Keratinocyte (primary cell): ENCODE measurements at regions not wholly inside any gene's neighbourhood (a gene's known extent, or its start where the extent isn't known, plus 50 kb on each side); places are given as distances from the start of the nearest gene placed in this dataset.

Experiments
- DNase-seq: peaks from one replicate; pipeline ENCODE4 v3.0.0-alpha.2; 2011; ENCODE audit warnings: low read depth, missing footprints, low spot score
- FAIRE-seq: peaks from 2 replicates; lab custom pipeline; 2011; peaks lifted over from hg19 to GRCh38; lab: Jason Lieb, UNC
- H2AFZ ChIP-seq: 2 replicates; pipeline ENCODE4 v1.6.0; 2012; ENCODE audit warnings: low read length, control low read depth, inconsistent platforms; ENCODE audit not compliant: control insufficient read depth
- H3K27ac ChIP-seq: 2 replicates; pipeline ENCODE4 v1.5.1; 2011; ENCODE audit warnings: low read length; ENCODE audit not compliant: control insufficient read depth, insufficient read depth
- H3K27me3 ChIP-seq: 3 replicates; pipeline ENCODE4 v1.6.0; 2011; ENCODE audit warnings: low read length; ENCODE audit not compliant: control insufficient read depth, insufficient read depth; ENCODE audit errors: extremely low read depth
- H3K36me3 ChIP-seq, 2 experiments: 2 replicates in 1 of 2; 3 replicates in 1 of 2; pipeline ENCODE4 v1.5.1; 2011; ENCODE audit warnings: low read length in 2 of 2, mild to moderate bottlenecking in 1 of 2; ENCODE audit not compliant: control insufficient read depth in 2 of 2, insufficient read depth in 2 of 2; ENCODE audit errors: extremely low read depth in 1 of 2
- H3K4me1 ChIP-seq: 3 replicates; pipeline ENCODE4 v1.5.1; 2011; ENCODE audit warnings: low read length; ENCODE audit not compliant: control insufficient read depth, insufficient read depth; ENCODE audit errors: extremely low read depth
- H3K4me2 ChIP-seq: 3 replicates; pipeline ENCODE4 v1.6.0; 2011; ENCODE audit warnings: low read depth, low read length; ENCODE audit not compliant: control insufficient read depth, insufficient read depth; ENCODE audit errors: extremely low read depth
- H3K4me3 ChIP-seq, 3 experiments: fragments of 200-600 bp in 1 of 3; sonication (generic) in 1 of 3; 2 replicates in 2 of 3; 3 replicates in 1 of 3; pipeline ENCODE4 v1.5.1; 2011 to 2016; ENCODE audit warnings: low read length in 3 of 3, mild to moderate bottlenecking in 3 of 3, control low read depth in 2 of 3, inconsistent platforms in 1 of 3, low read depth in 1 of 3, mixed read lengths in 1 of 3, mixed run types in 1 of 3, moderate library complexity in 1 of 3; ENCODE audit not compliant: control insufficient read depth in 2 of 3, insufficient read depth in 2 of 3; ENCODE audit errors: extremely low read depth in 1 of 3
- H3K79me2 ChIP-seq: 2 replicates; pipeline ENCODE4 v1.6.0; 2012; ENCODE audit warnings: low read length; ENCODE audit not compliant: control insufficient read depth, insufficient read depth
- H3K9ac ChIP-seq: 3 replicates; pipeline ENCODE4 v1.6.0; 2011; ENCODE audit warnings: low read length; ENCODE audit not compliant: control insufficient read depth, insufficient read depth; ENCODE audit errors: extremely low read depth
- H3K9me1 ChIP-seq: 3 replicates; pipeline ENCODE4 v1.6.0; 2011; ENCODE audit warnings: low read length; ENCODE audit not compliant: control insufficient read depth, insufficient read depth; ENCODE audit errors: extremely low read depth
- H3K9me3 ChIP-seq: 2 replicates; pipeline ENCODE4 v1.5.1; 2012; ENCODE audit warnings: low read depth, low read length; ENCODE audit not compliant: control insufficient read depth
- H4K20me1 ChIP-seq: 3 replicates; pipeline ENCODE4 v1.6.0; 2011; ENCODE audit warnings: low read length; ENCODE audit not compliant: control insufficient read depth, insufficient read depth; ENCODE audit errors: extremely low read depth
- EZH2 ChIP-seq: IDR thresholded peaks from one replicate; pipeline ENCODE4 v1.6.1; 2012; ENCODE audit warnings: inconsistent platforms, mild to moderate bottlenecking, low read length, moderate library complexity
- dilution Hi-C: fragments of 300-500 bp; cut with MboI; formaldehyde crosslinking; loops from one replicate; pipeline ENCODE4 v1.7.0; 2020; ENCODE audit warnings: low sequenced_read_pairs; ENCODE audit not compliant: extremely low pct_ligation_motif_present
- TF ChIP-seq, protein P1 (sequence below), 3 experiments: IDR thresholded peaks in 1 of 3; conservative IDR thresholded peaks in 1 of 3; optimal IDR thresholded peaks in 1 of 3; 2 replicates in 2 of 3; 3 replicates in 1 of 3; pipeline versions ENCODE3 to v1.5.1; 2011; ENCODE audit warnings: low read length in 3 of 3, mild to moderate bottlenecking in 3 of 3, moderate library complexity in 2 of 3, control low read depth in 1 of 3, inconsistent platforms in 1 of 3; ENCODE audit not compliant: insufficient read depth in 2 of 3; ENCODE audit errors: extremely low read depth in 1 of 3

DNA sequence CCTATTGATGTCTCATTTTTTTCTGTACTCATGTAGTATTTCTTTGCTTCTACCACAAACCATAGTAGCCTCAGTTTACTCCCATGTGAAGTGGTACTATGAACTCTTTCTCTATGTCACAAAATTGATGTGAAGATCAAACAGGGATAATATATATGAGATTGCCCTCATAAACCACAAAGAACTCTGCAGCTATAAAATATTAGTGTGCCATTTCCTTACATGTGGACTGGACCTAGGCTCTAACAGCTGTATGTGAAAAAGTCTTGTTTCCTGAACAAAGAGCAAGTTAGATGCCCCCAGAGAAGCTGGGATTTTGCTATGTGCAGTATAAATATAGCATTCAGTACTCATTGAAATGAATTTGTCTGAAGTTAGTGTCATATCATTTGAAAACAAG lies 412.6 kb upstream of the ADAMTSL1 start:
- DNase-seq (no peak), FAIRE-seq (no peak)
- no peak overlapping the region for H3K9ac ChIP-seq
- H3K36me3 ChIP-seq = no peaks in the 10 kb centered on the region
- no peak overlapping the region for H3K4me2 ChIP-seq
- H3K27me3 ChIP-seq = no peaks in the 10 kb centered on the region
- H4K20me1 ChIP-seq = no peaks in the 10 kb centered on the region
- dilution Hi-C loops = no loop called here
- TF ChIP-seq, protein P1, sequence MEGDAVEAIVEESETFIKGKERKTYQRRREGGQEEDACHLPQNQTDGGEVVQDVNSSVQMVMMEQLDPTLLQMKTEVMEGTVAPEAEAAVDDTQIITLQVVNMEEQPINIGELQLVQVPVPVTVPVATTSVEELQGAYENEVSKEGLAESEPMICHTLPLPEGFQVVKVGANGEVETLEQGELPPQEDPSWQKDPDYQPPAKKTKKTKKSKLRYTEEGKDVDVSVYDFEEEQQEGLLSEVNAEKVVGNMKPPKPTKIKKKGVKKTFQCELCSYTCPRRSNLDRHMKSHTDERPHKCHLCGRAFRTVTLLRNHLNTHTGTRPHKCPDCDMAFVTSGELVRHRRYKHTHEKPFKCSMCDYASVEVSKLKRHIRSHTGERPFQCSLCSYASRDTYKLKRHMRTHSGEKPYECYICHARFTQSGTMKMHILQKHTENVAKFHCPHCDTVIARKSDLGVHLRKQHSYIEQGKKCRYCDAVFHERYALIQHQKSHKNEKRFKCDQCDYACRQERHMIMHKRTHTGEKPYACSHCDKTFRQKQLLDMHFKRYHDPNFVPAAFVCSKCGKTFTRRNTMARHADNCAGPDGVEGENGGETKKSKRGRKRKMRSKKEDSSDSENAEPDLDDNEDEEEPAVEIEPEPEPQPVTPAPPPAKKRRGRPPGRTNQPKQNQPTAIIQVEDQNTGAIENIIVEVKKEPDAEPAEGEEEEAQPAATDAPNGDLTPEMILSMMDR (optimal IDR thresholded peaks at IDR 0.05 in 1 of 3, IDR thresholded peaks at IDR 0.05 in 1 of 3, conservative IDR thresholded peaks at IDR 0.05 in 1 of 3; ENCODE audit: extremely low read depth in 1 of 3, insufficient read depth in 2 of 3, low read length in 3 of 3) = no peak
- no peak overlapping the region for H3K4me3 ChIP-seq
- H3K9me3 ChIP-seq = no peaks in the 10 kb centered on the region
- H3K9me1 ChIP-seq = no peaks in the 10 kb centered on the region
- H2AFZ ChIP-seq = no peak overlapping the region
- no peaks in the 10 kb centered on the region for H3K79me2 ChIP-seq
- no peak overlapping the region for H3K27ac ChIP-seq
- H3K4me1 ChIP-seq = no peaks in the 10 kb centered on the region

DNA sequence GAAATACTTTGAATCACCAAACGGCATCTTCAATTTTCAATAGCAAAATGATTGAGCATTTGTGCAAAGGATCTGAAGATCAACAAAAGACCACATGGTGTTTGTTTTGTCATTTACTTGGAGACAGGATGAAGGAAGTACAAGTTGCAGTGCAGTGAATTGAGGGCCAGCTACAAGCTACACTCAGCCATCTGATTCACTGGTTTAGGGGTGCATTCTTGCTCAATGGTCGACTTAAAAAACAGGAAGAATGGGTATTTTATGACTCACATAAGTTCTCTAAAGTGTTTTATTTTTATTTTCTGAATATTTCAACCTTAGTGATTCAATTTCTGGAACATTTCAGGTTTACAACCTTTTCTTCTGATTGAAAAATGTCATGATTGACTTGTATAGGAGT lies 412.1 kb upstream of the ADAMTSL1 start:
- Histone ChIP-seq H3K9ac (no peak overlapping the region), H3K4me2 (no peak overlapping the region), H3K9me1 (no peaks in the 10 kb centered on the region), H3K36me3 (no peaks in the 10 kb centered on the region), H3K4me3 (no peak overlapping the region), H3K9me3 (no peaks in the 10 kb centered on the region), H3K79me2 (no peaks in the 10 kb centered on the region), H3K4me1 (no peaks in the 10 kb centered on the region), H4K20me1 (no peaks in the 10 kb centered on the region), H3K27me3 (no peaks in the 10 kb centered on the region), H2AFZ (no peak overlapping the region), H3K27ac (no peak overlapping the region)
- DNase-seq (no peak), FAIRE-seq (no peak)
- dilution Hi-C loops = no loop called here
- TF ChIP-seq EZH2 = no peak
- TF ChIP-seq, protein P1 (optimal IDR thresholded peaks at IDR 0.05 in 1 of 3, IDR thresholded peaks at IDR 0.05 in 1 of 3, conservative IDR thresholded peaks at IDR 0.05 in 1 of 3; ENCODE audit: extremely low read depth in 1 of 3, insufficient read depth in 2 of 3, low read length in 3 of 3) = no peak
